ENCODE measurements at regions not wholly inside any gene's neighbourhood (a gene's known extent, or its start where the extent isn't known, plus 50 kb on each side); places are given as distances from the start of the nearest gene placed in this dataset.

GRCh38 chr4:116959045-116959444 is 126.3 kb downstream of the TRAM1L1 start:
- Mint-ChIP-seq H3K4me1 (ENCODE audit: low read depth, unreplicated experiment) (peaks cover 8% of the 10 kb centered on the region), H3K36me3 (ENCODE audit: insufficient read depth, unreplicated experiment) (no peaks in the 10 kb centered on the region), H3K9me3 (ENCODE audit: low read depth, unreplicated experiment) (peaks cover 2% of the 10 kb centered on the region), H3K27ac (ENCODE audit: unreplicated experiment) (no peak overlapping the region), H3K27me3 (ENCODE audit: unreplicated experiment) (no peaks in the 10 kb centered on the region), H3K4me3 (ENCODE audit: low read depth, unreplicated experiment) (no peak overlapping the region)
- intact Hi-C loops (cut with micrococcal nuclease; ENCODE audit: unreplicated experiment) = no loop called here
- no TSS peak for BruUV-seq (replicated peaks)
- CTCF ChIA-PET = no interaction called here
- no peak for DNase-seq
- TF ChIP-seq CTCF (IDR thresholded peaks at IDR 0.05; ENCODE audit: unreplicated experiment) = no peak

- no peak for DNase-seq
- H3K4me1 Mint-ChIP-seq (ENCODE audit: low read depth, unreplicated experiment) = no peaks in the 10 kb centered on the region
- intact Hi-C loops (cut with micrococcal nuclease; ENCODE audit: unreplicated experiment) = no loop called here
- H3K27me3 Mint-ChIP-seq (ENCODE audit: unreplicated experiment) = no peaks in the 10 kb centered on the region
- H3K9me3 Mint-ChIP-seq (ENCODE audit: low read depth, unreplicated experiment) = no peaks in the 10 kb centered on the region
- CTCF ChIA-PET = no interaction called here
- no peak for TF ChIP-seq CTCF (IDR thresholded peaks at IDR 0.05; ENCODE audit: unreplicated experiment)
- BruUV-seq (replicated peaks) = no TSS peak
- H3K27ac Mint-ChIP-seq (ENCODE audit: unreplicated experiment) = no peak overlapping the region
- no peaks in the 10 kb centered on the region for H3K36me3 Mint-ChIP-seq (ENCODE audit: insufficient read depth, unreplicated experiment)
- no peak overlapping the region for H3K4me3 Mint-ChIP-seq (ENCODE audit: low read depth, unreplicated experiment)
These were observed 131.4 kb downstream of the TRAM1L1 start for GRCh38 chr4:116953947-116954346.

- Mint-ChIP-seq H3K27ac (ENCODE audit: unreplicated experiment) (no peak overlapping the region), H3K4me3 (ENCODE audit: low read depth, unreplicated experiment) (no peak overlapping the region), H3K4me1 (ENCODE audit: low read depth, unreplicated experiment) (no peaks in the 10 kb centered on the region), H3K9me3 (ENCODE audit: low read depth, unreplicated experiment) (no peaks in the 10 kb centered on the region), H3K27me3 (ENCODE audit: unreplicated experiment) (no peaks in the 10 kb centered on the region), H3K36me3 (ENCODE audit: insufficient read depth, unreplicated experiment) (no peaks in the 10 kb centered on the region)
- CTCF ChIA-PET = no interaction called here
- TF ChIP-seq CTCF (IDR thresholded peaks at IDR 0.05; ENCODE audit: unreplicated experiment) = no peak
- intact Hi-C loops (cut with micrococcal nuclease; ENCODE audit: unreplicated experiment) = no loop called here
- no TSS peak for BruUV-seq (replicated peaks)
- no peak for DNase-seq
These were observed 132.7 kb downstream of the TRAM1L1 start for GRCh38 chr4:116952530-116953136.

GRCh38 chr4:116949856-116950255 is 135.5 kb downstream of the TRAM1L1 start:
- no peaks in the 10 kb centered on the region for H3K27me3 Mint-ChIP-seq (ENCODE audit: unreplicated experiment)
- H3K27ac Mint-ChIP-seq (ENCODE audit: unreplicated experiment) = no peak overlapping the region
- no TSS peak for BruUV-seq (replicated peaks)
- no peak for DNase-seq
- no peak overlapping the region for H3K4me3 Mint-ChIP-seq (ENCODE audit: low read depth, unreplicated experiment)
- CTCF ChIA-PET = no interaction called here
- TF ChIP-seq CTCF (IDR thresholded peaks at IDR 0.05; ENCODE audit: unreplicated experiment) = no peak
- H3K4me1 Mint-ChIP-seq (ENCODE audit: low read depth, unreplicated experiment) = no peaks in the 10 kb centered on the region
- intact Hi-C loops (cut with micrococcal nuclease; ENCODE audit: unreplicated experiment) = no loop called here
- H3K36me3 Mint-ChIP-seq (ENCODE audit: insufficient read depth, unreplicated experiment) = no peaks in the 10 kb centered on the region
- H3K9me3 Mint-ChIP-seq (ENCODE audit: low read depth, unreplicated experiment) = no peaks in the 10 kb centered on the region
